Brain microvascular endothelial cell (primary cell): ENCODE measurements at regions not wholly inside any gene's neighbourhood (a gene's known extent, or its start where the extent isn't known, plus 50 kb on each side); places are given as distances from the start of the nearest gene placed in this dataset.

Source experiments
- DNase-seq: peaks from one replicate; pipeline ENCODE4 v3.0.0-alpha.2; 2020
- H3K27ac ChIP-seq: fragments of 250-450 bp; sonication (Bioruptor Pico); 2 replicates; pipeline ENCODE4 v1.5.1; 2020; ENCODE audit warnings: mild to moderate bottlenecking, moderate library complexity
- H3K27me3 ChIP-seq: fragments of 250-450 bp; sonication (Bioruptor Pico); replicated peaks from 2 replicates; pipeline ENCODE4 v1.5.1; 2020; ENCODE audit warnings: mild to moderate bottlenecking
- H3K36me3 ChIP-seq: fragments of 250-450 bp; sonication (Bioruptor Pico); replicated peaks from 2 replicates; pipeline ENCODE4 v1.5.1; 2020; ENCODE audit warnings: mild to moderate bottlenecking
- H3K4me3 ChIP-seq: 2 replicates; pipeline ENCODE4 v1.5.1; 2011; ENCODE audit warnings: low read depth, mild to moderate bottlenecking, control low read depth, low read length, moderate library complexity
- CTCF ChIP-seq: IDR thresholded peaks from 2 replicates; pipeline ENCODE4 v1.5.1; 2011; ENCODE audit warnings: low read depth, mild to moderate bottlenecking, moderate library complexity, low read length, control low read depth, inconsistent platforms; ENCODE audit errors: missing control alignments
- in situ Hi-C: cut with HindIII; loops from 2 replicates; pipeline ENCODE4 v1.10.0; 2017; ENCODE audit warnings: low sequenced_read_pairs, low pct_ligation_motif_present

GRCh38 chr10:36251068-36251467 is 609.0 kb upstream of the FZD8 start:
- no peak for TF ChIP-seq CTCF
- Histone ChIP-seq H3K4me3 (no peak overlapping the region), H3K27me3 (no peaks in the 10 kb centered on the region), H3K36me3 (no peaks in the 10 kb centered on the region), H3K27ac (no peak overlapping the region)
- DNase-seq: no peak
- in situ Hi-C loops: no loop called here

GRCh38 chr10:36248304-36248981 is 606.3 kb upstream of the FZD8 start:
- no peak overlapping the region for H3K27ac ChIP-seq
- in situ Hi-C loops: no loop called here
- H3K27me3 ChIP-seq: no peaks in the 10 kb centered on the region
- DNase-seq: no peak
- no peak overlapping the region for H3K4me3 ChIP-seq
- no peaks in the 10 kb centered on the region for H3K36me3 ChIP-seq
- no peak for TF ChIP-seq CTCF

- in situ Hi-C loops: no loop called here
Measured at GRCh38 chr10:36247478-36247877, 605.4 kb upstream of the FZD8 start.

GRCh38 chr10:36236931-36237330 is 594.8 kb upstream of the FZD8 start:
- Histone ChIP-seq H3K27me3 (no peaks in the 10 kb centered on the region), H3K36me3 (no peaks in the 10 kb centered on the region), H3K27ac (no peak overlapping the region), H3K4me3 (no peak overlapping the region)
- no peak for TF ChIP-seq CTCF
- no peak for DNase-seq
- in situ Hi-C loops: no loop called here

More at GRCh38 chr10:36247478-36247877, 605.4 kb upstream of the FZD8 start:
- TF ChIP-seq CTCF: no peak
- DNase-seq: no peak
- Histone ChIP-seq H3K27me3 (no peaks in the 10 kb centered on the region), H3K4me3 (no peak overlapping the region), H3K36me3 (no peaks in the 10 kb centered on the region), H3K27ac (no peak overlapping the region)

GRCh38 chr10:36236341-36236740 is 594.2 kb upstream of the FZD8 start:
- no peak for TF ChIP-seq CTCF
- Histone ChIP-seq H3K27ac (no peak overlapping the region), H3K36me3 (no peaks in the 10 kb centered on the region), H3K27me3 (no peaks in the 10 kb centered on the region), H3K4me3 (no peak overlapping the region)
- in situ Hi-C loops: no loop called here
- no peak for DNase-seq

GRCh38 chr10:36232935-36233334 is 590.8 kb upstream of the FZD8 start:
- Histone ChIP-seq H3K27ac (no peak overlapping the region), H3K36me3 (no peaks in the 10 kb centered on the region), H3K27me3 (no peaks in the 10 kb centered on the region), H3K4me3 (no peak overlapping the region)
- DNase-seq: no peak
- in situ Hi-C loops: no loop called here
- no peak for TF ChIP-seq CTCF
